HCT116 (cell line): ENCODE measurements at regions not wholly inside any gene's neighbourhood (a gene's known extent, or its start where the extent isn't known, plus 50 kb on each side); places are given as distances from the start of the nearest gene placed in this dataset.

Source experiments
- ATAC-seq: fragments of 200-7000 bp; cut with Tn5 transposase; 2 replicates; pipeline ENCODE4 v1.9.1; 2020; ENCODE audit warnings: mild to moderate bottlenecking, moderate library complexity
- BruUV-seq: library from RNA; stranded (reverse); fragments of 400-500 nt; replicated peaks from 2 replicates; lab custom pipeline; 2021; lab: Mats Ljungman, UMichigan
- CTCF ChIA-PET: fragments of 300-600 bp; sonication (Branson Sonifier 250); formaldehyde crosslinking; loops from one replicate; lab custom pipeline; 2021; ENCODE audit warnings: antibody characterized with exemption; lab: Charles Lee
- POLR2A ChIA-PET: fragments of 300-600, 350-600 bp; sonication (Branson Sonifier 250); formaldehyde crosslinking; loops from one replicate; lab custom pipeline; 2021; ENCODE audit warnings: antibody characterized with exemption; lab: Charles Lee
- RAD21 ChIA-PET, 2 experiments: fragments of 300-600 bp; sonication (Branson Sonifier 250); formaldehyde crosslinking; loops; one replicate each; lab custom pipeline; 2023; ENCODE audit warnings: low total read pairs in 2 of 2; ENCODE audit not compliant: uncharacterized antibody in 2 of 2, unreplicated experiment in 2 of 2, low non-redundant PET in 1 of 2; lab: Charles Lee
- DNase-seq: peaks from one replicate; pipeline ENCODE4 v3.0.0-alpha.2; 2010; ENCODE audit warnings: low read depth, low spot score
- H2AFZ ChIP-seq: fragments of 200-600 bp; shearing (Covaris generic), sonication (generic); 2 replicates; pipeline ENCODE4 v1.6.1; 2017; ENCODE audit warnings: low read depth, mixed run types, mixed read lengths, antibody characterized with exemption, low read length; ENCODE audit not compliant: poor library complexity, severe bottlenecking
- H3K27ac ChIP-seq: 2 replicates; pipeline ENCODE4 v1.5.1; 2012; ENCODE audit warnings: low read depth, low read length
- H3K27me3 ChIP-seq: fragments of 200-600 bp; sonication (generic); 2 replicates; pipeline ENCODE4 v1.6.1; 2016; ENCODE audit warnings: mixed run types, low read length, mixed read lengths; ENCODE audit not compliant: insufficient read depth
- H3K36me3 ChIP-seq, 2 experiments: fragments of 200-500 bp in 1 of 2; fragments of 200-600 bp in 1 of 2; sonication (Bioruptor generic) in 1 of 2; sonication (generic) in 1 of 2; 2 replicates each; pipeline versions ENCODE4 v1.5.1 to v1.6.1; 2014 to 2016; ENCODE audit warnings: low read length in 2 of 2, inconsistent platforms in 1 of 2, mixed read lengths in 1 of 2, mixed run types in 1 of 2; ENCODE audit not compliant: insufficient read depth in 2 of 2, control insufficient read depth in 1 of 2
- H3K4me1 ChIP-seq, 2 experiments: fragments of 200-600 bp in 1 of 2; sonication (generic) in 1 of 2; 2 replicates each; pipeline versions ENCODE4 v1.5.1 to v1.6.1; 2012 to 2017; ENCODE audit warnings: low read length in 2 of 2, inconsistent platforms in 1 of 2, mild to moderate bottlenecking in 1 of 2, mixed read lengths in 1 of 2, mixed run types in 1 of 2, moderate library complexity in 1 of 2; ENCODE audit not compliant: insufficient read depth in 2 of 2, control insufficient read depth in 1 of 2
- H3K4me2 ChIP-seq: fragments of 200-600 bp; sonication (generic); 2 replicates; pipeline ENCODE4 v1.6.1; 2017; ENCODE audit warnings: mixed run types, low read length, mixed read lengths
- H3K4me3 ChIP-seq, 2 experiments: fragments of 200-600 bp in 1 of 2; sonication (generic) in 1 of 2; replicated peaks in 1 of 2; 2 replicates each; pipeline ENCODE4 v1.5.1; 2011 to 2016; ENCODE audit warnings: low read length in 2 of 2, control low read depth in 1 of 2, low read depth in 1 of 2, mild to moderate bottlenecking in 1 of 2, mixed read lengths in 1 of 2, mixed run types in 1 of 2
- H3K79me2 ChIP-seq: fragments of 200-600 bp; sonication (generic); 2 replicates; pipeline ENCODE4 v1.6.1; 2017; ENCODE audit warnings: mild to moderate bottlenecking, mixed run types, low read length, moderate library complexity, mixed read lengths; ENCODE audit not compliant: insufficient read depth
- H3K9ac ChIP-seq: fragments of 200-600 bp; sonication (generic); 2 replicates; pipeline ENCODE4 v1.6.1; 2016; ENCODE audit warnings: low read length, mixed read lengths
- H3K9me2 ChIP-seq: fragments of 200-600 bp; sonication (generic), shearing (Covaris generic); 2 replicates; pipeline ENCODE4 v1.6.1; 2017; ENCODE audit warnings: mixed run types, mild to moderate bottlenecking, moderate library complexity; ENCODE audit not compliant: insufficient read depth
- H3K9me3 ChIP-seq, 2 experiments: fragments of 200-500 bp in 1 of 2; fragments of 200-600 bp in 1 of 2; sonication (Bioruptor generic) in 1 of 2; sonication (generic) in 1 of 2; 2 replicates each; pipeline ENCODE4 v1.6.1; 2014 to 2017; ENCODE audit warnings: low read length in 2 of 2, mixed read lengths in 2 of 2, inconsistent platforms in 1 of 2, low read depth in 1 of 2, mild to moderate bottlenecking in 1 of 2, mixed run types in 1 of 2, moderate library complexity in 1 of 2; ENCODE audit not compliant: control insufficient read depth in 1 of 2, insufficient read depth in 1 of 2
- H4K20me1 ChIP-seq: fragments of 200-600 bp; sonication (generic), shearing (Covaris generic); 2 replicates; pipeline ENCODE4 v1.6.1; 2017; ENCODE audit warnings: mixed run types, mild to moderate bottlenecking, moderate library complexity; ENCODE audit not compliant: insufficient read depth
- CBX3 ChIP-seq: IDR thresholded peaks from 2 replicates; pipeline ENCODE4 v1.6.1; 2012; ENCODE audit warnings: low read depth
- CEBPB ChIP-seq: IDR thresholded peaks from 2 replicates; pipeline ENCODE4 v1.6.1; 2012; ENCODE audit warnings: low read depth
- CTCF ChIP-seq, 3 experiments: fragments of 200-600 bp in 1 of 3; sonication (generic) in 1 of 3; IDR thresholded peaks in 2 of 3; conservative IDR thresholded peaks in 1 of 3; 2 replicates each; pipeline ENCODE4 v1.5.1; 2012 to 2017; ENCODE audit warnings: low read depth in 2 of 3, low read length in 2 of 3, antibody characterized with exemption in 1 of 3, borderline replicate concordance in 1 of 3, control low read depth in 1 of 3, mild to moderate bottlenecking in 1 of 3, mixed read lengths in 1 of 3, mixed run types in 1 of 3, moderate library complexity in 1 of 3; ENCODE audit not compliant: insufficient read depth in 1 of 3
- EZH2phosphoT487 ChIP-seq: fragments of 200-600 bp; IDR thresholded peaks from 2 replicates; pipeline ENCODE4 v1.6.1; 2018; ENCODE audit warnings: antibody characterized with exemption, borderline replicate concordance
- POLR2A ChIP-seq: IDR thresholded peaks from 2 replicates; pipeline ENCODE4 v1.7.0; 2011; ENCODE audit warnings: borderline replicate concordance; ENCODE audit not compliant: insufficient read depth, insufficient read length; ENCODE audit errors: extremely low read depth
- POLR2AphosphoS5 ChIP-seq: IDR thresholded peaks from 2 replicates; pipeline ENCODE4 v1.6.1; 2011; ENCODE audit warnings: mild to moderate bottlenecking, low read depth, low read length, moderate library complexity
- SIN3A ChIP-seq: IDR thresholded peaks from 2 replicates; pipeline ENCODE4 v1.6.1; 2012; ENCODE audit warnings: low read depth
- SP1 ChIP-seq: IDR thresholded peaks from 2 replicates; pipeline ENCODE4 v1.6.1; 2012; ENCODE audit warnings: low read depth
- SRF ChIP-seq: IDR thresholded peaks from 2 replicates; pipeline ENCODE4 v1.6.1; 2012; ENCODE audit warnings: low read depth
- TCF7L2 ChIP-seq: IDR thresholded peaks from 2 replicates; pipeline ENCODE4 v1.7.0; 2011; ENCODE audit warnings: borderline replicate concordance, inconsistent platforms; ENCODE audit not compliant: insufficient read depth, insufficient read length; ENCODE audit errors: extremely low read depth
- ZBTB33 ChIP-seq: IDR thresholded peaks from 2 replicates; pipeline ENCODE4 v1.6.1; 2011; ENCODE audit warnings: mild to moderate bottlenecking, low read length, moderate library complexity; ENCODE audit not compliant: insufficient replicate concordance; ENCODE audit errors: extremely low read depth
- ZNF274 ChIP-seq: fragments of 200-500 bp; sonication (Bioruptor generic); IDR thresholded peaks from 2 replicates; pipeline ENCODE4 v1.6.1; 2014; ENCODE audit warnings: mild to moderate bottlenecking, low read depth, low read length, inconsistent platforms
- intact Hi-C: fragments of 100-400 bp; cut with micrococcal nuclease; formaldehyde crosslinking; loops from 2 replicates; pipeline ENCODE4 v1.10.0; 2022
- TF ChIP-seq, protein P1 (sequence below): IDR thresholded peaks from 2 replicates; pipeline ENCODE4 v1.6.1; 2012

DNA sequence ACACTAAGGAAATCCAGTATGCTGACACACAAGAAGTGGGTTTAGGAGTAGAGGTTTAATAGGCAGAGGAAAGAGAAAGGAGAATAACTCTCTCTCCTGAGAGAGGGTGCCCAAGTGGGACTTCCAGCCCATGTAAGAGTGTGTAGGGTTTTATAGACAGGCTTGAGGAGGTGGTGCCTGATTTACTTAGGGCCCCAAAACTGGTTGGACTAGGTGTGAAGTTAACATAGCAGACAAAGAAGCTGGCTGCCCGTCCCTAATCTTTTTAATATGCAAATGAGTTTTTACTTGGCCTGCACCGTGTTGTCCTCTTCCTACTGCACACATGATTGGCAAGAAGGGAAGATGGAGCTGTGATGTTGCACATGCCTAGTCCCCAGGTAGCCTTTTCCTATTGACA, 752.5 kb upstream of the SLITRK5 start:
- intact Hi-C loops, result no loop called here
- no TSS peak for BruUV-seq

More for the DNA sequence above, 752.5 kb upstream of the SLITRK5 start:
- Histone ChIP-seq H3K9me2 (no peaks in the 10 kb centered on the region), H3K27me3 (no peaks in the 10 kb centered on the region), H3K27ac (no peak overlapping the region), H3K36me3 (no peaks in the 10 kb centered on the region), H3K4me1 (no peaks in the 10 kb centered on the region), H3K9ac (no peak overlapping the region), H3K9me3 (0 out of 4 replicates have a peak, but pooled peaks cover 0 to 6% of the 10 kb centered on the region in 2 experiments), H4K20me1 (no peaks in the 10 kb centered on the region), H3K79me2 (no peaks in the 10 kb centered on the region), H3K4me3 (no peak overlapping the region), H2AFZ (no peak overlapping the region), H3K4me2 (no peak overlapping the region)
- RAD21 ChIA-PET, result no interaction called here
- POLR2A ChIA-PET, result no interaction called here
- ATAC-seq (no peak), DNase-seq (no peak)
- CTCF ChIA-PET, result no interaction called here
- TF ChIP-seq SIN3A, result no peak
- no peak for TF ChIP-seq CTCF (IDR thresholded peaks at IDR 0.05 in 2 of 3, conservative IDR thresholded peaks at IDR 0.05 in 1 of 3; ENCODE audit: borderline replicate concordance in 1 of 3, insufficient read depth in 1 of 3, low read depth in 2 of 3, low read length in 2 of 3)
- TF ChIP-seq CBX3, result no peak
- no peak for TF ChIP-seq ZNF274
- no peak for TF ChIP-seq ZBTB33
- TF ChIP-seq TCF7L2, result no peak
- TF ChIP-seq POLR2A, result no peak
- no peak for TF ChIP-seq POLR2AphosphoS5
- TF ChIP-seq CEBPB, result no peak
- TF ChIP-seq SP1, result no peak
- TF ChIP-seq, protein P1, sequence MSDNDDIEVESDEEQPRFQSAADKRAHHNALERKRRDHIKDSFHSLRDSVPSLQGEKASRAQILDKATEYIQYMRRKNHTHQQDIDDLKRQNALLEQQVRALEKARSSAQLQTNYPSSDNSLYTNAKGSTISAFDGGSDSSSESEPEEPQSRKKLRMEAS, result no peak
- no peak for TF ChIP-seq EZH2phosphoT487
- TF ChIP-seq SRF, result no peak
